K562 (cell line): ENCODE measurements at regions not wholly inside any gene's neighbourhood (a gene's known extent, or its start where the extent isn't known, plus 50 kb on each side); places are given as distances from the start of the nearest gene placed in this dataset.

Experiments
- ATAC-seq: fragments of 200-7000 bp; cut with Tn5 transposase; 3 replicates; pipeline ENCODE4 v1.9.1; 2020; ENCODE audit warnings: moderate library complexity
- BruUV-seq: library from RNA; stranded (reverse); fragments of 400-500 nt; replicated peaks from 2 replicates; lab custom pipeline; 2021; lab: Mats Ljungman, UMichigan
- CTCF ChIA-PET: fragments of 300-600 bp; formaldehyde crosslinking; extraction: SDS; loops from one replicate; lab custom pipeline; 2021; ENCODE audit warnings: low intra/inter-chr PET ratio; lab: Yijun Ruan, JAX
- POLR2A ChIA-PET: fragments of 300-600, 350-650 bp; sonication (Branson Sonifier 250); formaldehyde crosslinking; extraction: SDS; loops from one replicate; lab custom pipeline; 2021; ENCODE audit warnings: antibody characterized with exemption, inconsistent platforms; lab: Yijun Ruan, JAX
- DNase-seq, 4 experiments: peaks; one replicate each; pipeline versions ENCODE4 v3.0.0 to v3.0.0-alpha.2; 2011 to 2018; ENCODE audit warnings: low spot score in 3 of 4, mixed read lengths in 3 of 4; ENCODE audit errors: extremely low read depth in 1 of 4
- FAIRE-seq: peaks from 2 replicates; lab custom pipeline; 2011; peaks lifted over from hg19 to GRCh38; lab: Jason Lieb, UNC
- H2AFZ ChIP-seq: 2 replicates; pipeline ENCODE4 v1.6.0; 2011; ENCODE audit warnings: low read depth, low read length, control low read depth, inconsistent platforms
- H3K27ac ChIP-seq: fragments of 200-600 bp; 3 replicates; pipeline ENCODE4 v1.8.0; 2011; ENCODE audit warnings: low read depth, mild to moderate bottlenecking, control low read depth, inconsistent platforms, low read length, moderate library complexity, mixed read lengths; ENCODE audit errors: extremely low read depth
- H3K27me3 ChIP-seq, 2 experiments: fragments of 300-600 bp in 1 of 2; 2 replicates in 1 of 2; 3 replicates in 1 of 2; pipeline versions ENCODE4 v1.6.0 to v1.8.0; 2011; ENCODE audit warnings: inconsistent platforms in 2 of 2, low read length in 2 of 2, mild to moderate bottlenecking in 1 of 2, mixed read lengths in 1 of 2, moderate library complexity in 1 of 2; ENCODE audit not compliant: control insufficient read depth in 2 of 2, insufficient read depth in 2 of 2
- H3K36me3 ChIP-seq: fragments of 300-600 bp; 3 replicates; pipeline ENCODE4 v1.8.0; 2011; ENCODE audit warnings: mild to moderate bottlenecking, low read length, inconsistent platforms; ENCODE audit not compliant: control insufficient read depth, insufficient read depth
- H3K4me1 ChIP-seq, 2 experiments: fragments of 200-600 bp in 1 of 2; replicated peaks in 1 of 2; 2 replicates in 1 of 2; 3 replicates in 1 of 2; pipeline versions ENCODE4 v1.5.1 to v1.8.0; 2011; ENCODE audit warnings: inconsistent platforms in 2 of 2, low read length in 2 of 2, mild to moderate bottlenecking in 1 of 2, mixed read lengths in 1 of 2, moderate library complexity in 1 of 2; ENCODE audit not compliant: control insufficient read depth in 2 of 2, insufficient read depth in 2 of 2
- H3K4me2 ChIP-seq: 2 replicates; pipeline ENCODE4 v1.6.1; 2011; ENCODE audit warnings: low read length, control low read depth, inconsistent platforms, mixed read lengths; ENCODE audit not compliant: insufficient read depth
- H3K4me3 ChIP-seq: fragments of 200-600 bp; sonication (generic), shearing (Covaris generic); 2 replicates; pipeline ENCODE4 v1.5.1; 2016; ENCODE audit warnings: control low read depth, inconsistent platforms
- H3K79me2 ChIP-seq: fragments of 200-600 bp; 3 replicates; pipeline ENCODE4 v1.8.0; 2011; ENCODE audit warnings: low read length, inconsistent platforms; ENCODE audit not compliant: control insufficient read depth, insufficient read depth
- H3K9ac ChIP-seq, 2 experiments: 2 replicates each; pipeline versions ENCODE4 v1.6.0 to v1.6.1; 2011; ENCODE audit warnings: low read depth in 2 of 2, low read length in 2 of 2, control low read depth in 1 of 2, inconsistent platforms in 1 of 2, mild to moderate bottlenecking in 1 of 2, mixed read lengths in 1 of 2; ENCODE audit not compliant: insufficient read depth in 1 of 2
- H3K9me1 ChIP-seq: one replicate; pipeline ENCODE4 v1.6.0; 2011; ENCODE audit warnings: inconsistent platforms, mild to moderate bottlenecking, low read length, moderate library complexity; ENCODE audit not compliant: control insufficient read depth, insufficient read depth
- H3K9me3 ChIP-seq: replicated peaks from 2 replicates; pipeline ENCODE4 v1.5.1; 2011; ENCODE audit warnings: low read depth, low read length, inconsistent platforms; ENCODE audit not compliant: control insufficient read depth, insufficient read depth
- H4K20me1 ChIP-seq: replicated peaks from 2 replicates; pipeline ENCODE4 v1.6.1; 2011; ENCODE audit warnings: low read length, inconsistent platforms, mixed read lengths; ENCODE audit not compliant: control insufficient read depth, insufficient read depth
- ZBTB40 ChIP-seq, 2 experiments: fragments of 450-650 bp in 1 of 2; sonication (generic) in 1 of 2; formaldehyde crosslinking in 1 of 2; IDR thresholded peaks; 2 replicates each; pipeline versions ENCODE4 v1.7.1 to v1.9.0; 2016 to 2022; ENCODE audit warnings: inconsistent platforms in 1 of 2, mild to moderate bottlenecking in 1 of 2, missing genetic modification reagents in 1 of 2
- ZNF318 ChIP-seq, 2 experiments: fragments of 450-650 bp; IDR thresholded peaks; 2 replicates each; pipeline ENCODE4 v1.6.1; 2016; ENCODE audit warnings: mild to moderate bottlenecking in 2 of 2, borderline replicate concordance in 1 of 2, low read depth in 1 of 2, moderate library complexity in 1 of 2
- WGBS: fragments of 100-300 bp; shearing (Covaris generic); methylation state at CpG from one replicate; pipeline ENCODE4 v1.1.6; 2016; ENCODE audit warnings: low coverage, mixed read lengths; ENCODE audit not compliant: insufficient coverage; ENCODE audit errors: missing lambda C conversion rate; 5-methylcytosine and 5-hydroxymethylcytosine counted together
- in situ Hi-C: fragments of 300-500 bp; cut with MboI; formaldehyde crosslinking; loops from 4 replicates; pipeline ENCODE4 v1.15.0; 2018; ENCODE audit warnings: inconsistent platforms, mixed read lengths
- intact Hi-C: fragments of 100-400 bp; cut with micrococcal nuclease; formaldehyde crosslinking; loops from 2 replicates; pipeline ENCODE4 v1.14.2; 2022

GRCh38 chr2:175330195-175330594, 148.7 kb upstream of the ATP5MC3 start:
- ChIA-PET CTCF (no interaction called here), POLR2A (no interaction called here)
- H3K36me3 ChIP-seq = no peaks in the 10 kb centered on the region
- no peak overlapping the region for H3K4me2 ChIP-seq
- H3K4me1 ChIP-seq = no peaks in the 10 kb centered on the region
- TF ChIP-seq ZBTB40 (IDR thresholded peaks at IDR 0.05) (peak; percentile 78), ZBTB40 (CRISPR knock-in tag; IDR thresholded peaks at IDR 0.05) (no peak), ZNF318 (IDR thresholded peaks at IDR 0.05; ENCODE audit: borderline replicate concordance in 1 of 2, low read depth in 1 of 2) (no peak)
- no peak overlapping the region for H3K27ac ChIP-seq
- ATAC-seq (no peak), FAIRE-seq (no peak), DNase-seq (no peak)
- H3K27me3 ChIP-seq = no peaks in the 10 kb centered on the region
- no peaks in the 10 kb centered on the region for H3K79me2 ChIP-seq
- H4K20me1 ChIP-seq = no peaks in the 10 kb centered on the region
- H3K9me3 ChIP-seq = no peaks in the 10 kb centered on the region
- no peaks in the 10 kb centered on the region for H3K9me1 ChIP-seq
- BruUV-seq = no TSS peak
- in situ Hi-C loops = no loop called here
- no peak overlapping the region for H3K9ac ChIP-seq
- H3K4me3 ChIP-seq = no peak overlapping the region
- 0% methylated on average over 3 of the region's 3 CpGs for WGBS
- no peak overlapping the region for H2AFZ ChIP-seq
- intact Hi-C loops = no loop called here
